Endodermal cell (in vitro differentiated cells): ENCODE measurements at regions not wholly inside any gene's neighbourhood (a gene's known extent, or its start where the extent isn't known, plus 50 kb on each side); places are given as distances from the start of the nearest gene placed in this dataset.

Experiments used
- DNase-seq: peaks from one replicate; pipeline ENCODE4 v3.0.0-alpha.2; 2017
- H3K27ac ChIP-seq: 2 replicates; pipeline ENCODE4 v1.5.1; 2013; ENCODE audit warnings: mild to moderate bottlenecking, low read depth, low read length, moderate library complexity
- H3K27me3 ChIP-seq: 2 replicates; pipeline ENCODE4 v1.6.1; 2013; ENCODE audit warnings: mild to moderate bottlenecking, low read length, moderate library complexity; ENCODE audit not compliant: insufficient read depth, control insufficient read depth, poor library complexity, severe bottlenecking
- H3K36me3 ChIP-seq: 2 replicates; pipeline ENCODE4 v1.7.0; 2013; ENCODE audit warnings: mild to moderate bottlenecking, low read length, moderate library complexity; ENCODE audit not compliant: control insufficient read depth, insufficient read depth
- H3K4me1 ChIP-seq: one replicate; pipeline ENCODE4 v1.7.0; 2013; ENCODE audit warnings: low read length; ENCODE audit not compliant: control insufficient read depth, insufficient read depth
- H3K4me3 ChIP-seq: 2 replicates; pipeline ENCODE4 v1.5.1; 2013; ENCODE audit warnings: mild to moderate bottlenecking, low read length, moderate library complexity
- H3K9ac ChIP-seq: 2 replicates; pipeline ENCODE4 v1.6.1; 2013; ENCODE audit warnings: mild to moderate bottlenecking, low read length, moderate library complexity; ENCODE audit not compliant: poor library complexity, severe bottlenecking; ENCODE audit errors: extremely low read depth
- H3K9me3 ChIP-seq: 2 replicates; pipeline ENCODE4 v1.6.1; 2013; ENCODE audit warnings: mild to moderate bottlenecking, low read length, moderate library complexity; ENCODE audit not compliant: control insufficient read depth
- H3K27ac Mint-ChIP-seq: 2 replicates; pipeline ENCODE4 v1.8.0; 2020; ENCODE audit warnings: mixed read lengths
- H3K27me3 Mint-ChIP-seq: 2 replicates; pipeline ENCODE4 v1.8.0; 2021; ENCODE audit warnings: mild to moderate bottlenecking, mixed read lengths; ENCODE audit not compliant: insufficient read depth
- H3K36me3 Mint-ChIP-seq: 2 replicates; pipeline ENCODE4 v1.8.0; 2020; ENCODE audit warnings: low read depth, mixed read lengths
- H3K4me1 Mint-ChIP-seq: 2 replicates; pipeline ENCODE4 v1.8.0; 2020; ENCODE audit warnings: mixed read lengths
- H3K4me3 Mint-ChIP-seq: 2 replicates; pipeline ENCODE4 v1.8.0; 2020; ENCODE audit warnings: mild to moderate bottlenecking, moderate library complexity, mixed read lengths
- H3K9me3 Mint-ChIP-seq: 2 replicates; pipeline ENCODE4 v1.8.0; 2020; ENCODE audit warnings: mild to moderate bottlenecking, mixed read lengths
- CTCF ChIP-seq: fragments of 200-600 bp; sonication (generic); conservative IDR thresholded peaks from 2 replicates; pipeline ENCODE4 v1.5.0; 2021; ENCODE audit warnings: antibody characterized with exemption, mild to moderate bottlenecking
- WGBS, 2 experiments: methylation state at CpG; one replicate each; pipeline versions ENCODE4 v1.1.5 to v1.1.7; 2013; ENCODE audit warnings: missing lambda C conversion rate in 2 of 2, mixed read lengths in 1 of 2; ENCODE audit not compliant: insufficient coverage in 1 of 2, insufficient read length in 1 of 2; 5-methylcytosine and 5-hydroxymethylcytosine counted together

- no peak overlapping the region for H3K27ac ChIP-seq
- no peak overlapping the region for H3K27ac Mint-ChIP-seq
- no peaks in the 10 kb centered on the region for H3K27me3 Mint-ChIP-seq
Measured at GRCh38 chr4:83931659-83932438, 395.9 kb downstream of the GPAT3 start.

GRCh38 chr4:83929550-83929949 is 393.6 kb downstream of the GPAT3 start:
- H3K9me3 ChIP-seq = no peaks in the 10 kb centered on the region
- no peak for TF ChIP-seq CTCF
- Mint-ChIP-seq H3K36me3 (no peaks in the 10 kb centered on the region), H3K27me3 (no peaks in the 10 kb centered on the region), H3K4me3 (no peak overlapping the region), H3K9me3 (no peaks in the 10 kb centered on the region), H3K27ac (no peak overlapping the region), H3K4me1 (no peaks in the 10 kb centered on the region)
- no peaks in the 10 kb centered on the region for H3K4me1 ChIP-seq
- DNase-seq = no peak
- H3K27ac ChIP-seq = no peak overlapping the region
- 89 to 100% methylated on average over 1 to 4 of the region's 4 CpGs for WGBS, 2 experiments
- no peak overlapping the region for H3K4me3 ChIP-seq
- H3K36me3 ChIP-seq = no peaks in the 10 kb centered on the region
- H3K27me3 ChIP-seq = no peaks in the 10 kb centered on the region
- no peak overlapping the region for H3K9ac ChIP-seq

More at GRCh38 chr4:83931659-83932438, 395.9 kb downstream of the GPAT3 start:
- Mint-ChIP-seq H3K9me3 (peaks cover 2% of the 10 kb centered on the region), H3K4me3 (no peak overlapping the region), H3K36me3 (no peaks in the 10 kb centered on the region), H3K4me1 (no peaks in the 10 kb centered on the region)
- H3K4me3 ChIP-seq = no peak overlapping the region
- DNase-seq = no peak
- H3K9me3 ChIP-seq = peaks cover 4% of the 10 kb centered on the region
- H3K36me3 ChIP-seq = no peaks in the 10 kb centered on the region
- H3K4me1 ChIP-seq = no peaks in the 10 kb centered on the region
- 89 to 90% methylated on average over 4 to 6 of the region's 6 CpGs for WGBS, 2 experiments
- H3K9ac ChIP-seq = no peak overlapping the region
- no peaks in the 10 kb centered on the region for H3K27me3 ChIP-seq
- TF ChIP-seq CTCF = no peak

GRCh38 chr4:83926950-83927349 is 391.0 kb downstream of the GPAT3 start:
- no CpG with 5 or more reads among the region's 1 CpG for WGBS, 2 experiments
- TF ChIP-seq CTCF = no peak
- no peak for DNase-seq
- Mint-ChIP-seq H3K4me3 (no peak overlapping the region), H3K4me1 (peaks cover 2% of the 10 kb centered on the region), H3K36me3 (no peaks in the 10 kb centered on the region), H3K9me3 (no peaks in the 10 kb centered on the region), H3K27ac (no peak overlapping the region), H3K27me3 (no peaks in the 10 kb centered on the region)
- Histone ChIP-seq H3K27ac (no peak overlapping the region), H3K36me3 (no peaks in the 10 kb centered on the region), H3K27me3 (no peaks in the 10 kb centered on the region), H3K4me1 (no peaks in the 10 kb centered on the region), H3K9ac (no peak overlapping the region), H3K4me3 (no peak overlapping the region), H3K9me3 (no peaks in the 10 kb centered on the region)
